ENCODE measurements at regions not wholly inside any gene's neighbourhood (a gene's known extent, or its start where the extent isn't known, plus 50 kb on each side); places are given as distances from the start of the nearest gene placed in this dataset.
"Not testable (repeated sequence)": the region's sequence is repeated elsewhere in the genome, so short reads cannot be mapped to it uniquely, and the experiment has no call there.

DNA sequence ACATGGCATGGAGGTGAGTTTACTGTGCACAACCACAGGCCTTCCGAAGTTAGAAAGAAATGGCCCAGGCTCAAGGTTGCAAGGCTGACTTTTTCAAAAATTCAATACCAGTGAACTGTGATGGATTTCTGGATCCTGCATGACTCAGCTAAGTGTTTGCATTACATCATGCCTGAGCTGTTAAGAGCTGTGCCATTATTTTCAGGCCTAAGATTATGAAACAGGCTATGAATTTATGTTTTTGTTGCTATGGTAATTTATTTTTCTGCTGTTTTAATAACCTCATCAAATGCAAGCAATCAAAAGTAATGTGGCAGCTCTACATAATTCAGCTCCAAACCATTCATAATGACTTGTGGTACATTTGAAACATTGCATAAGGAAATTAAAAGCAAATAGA, 457.7 kb upstream of the TMEM132C start:
- DNase-seq (ENCODE audit: low spot score): peak; percentile 11

DNA sequence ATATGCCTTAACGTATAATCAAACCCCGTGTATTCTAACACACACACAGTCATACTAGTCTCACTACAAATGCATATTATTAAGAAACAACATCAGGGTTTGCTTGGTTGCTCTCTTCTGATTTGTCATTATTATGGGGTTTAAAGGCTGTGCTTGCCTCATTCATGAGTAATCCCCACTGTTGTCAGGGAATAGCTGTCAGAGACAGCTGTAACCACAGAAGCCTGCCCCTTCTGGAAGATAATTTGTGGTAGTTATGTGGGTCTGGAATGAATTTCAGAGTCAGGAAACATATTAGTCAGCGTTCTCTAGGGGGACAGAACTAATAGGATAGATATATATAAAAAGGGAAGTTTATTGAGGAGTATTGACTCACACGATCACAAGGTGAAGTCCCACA, 456.9 kb upstream of the TMEM132C start:
- no peak for DNase-seq (ENCODE audit: low spot score)

DNA sequence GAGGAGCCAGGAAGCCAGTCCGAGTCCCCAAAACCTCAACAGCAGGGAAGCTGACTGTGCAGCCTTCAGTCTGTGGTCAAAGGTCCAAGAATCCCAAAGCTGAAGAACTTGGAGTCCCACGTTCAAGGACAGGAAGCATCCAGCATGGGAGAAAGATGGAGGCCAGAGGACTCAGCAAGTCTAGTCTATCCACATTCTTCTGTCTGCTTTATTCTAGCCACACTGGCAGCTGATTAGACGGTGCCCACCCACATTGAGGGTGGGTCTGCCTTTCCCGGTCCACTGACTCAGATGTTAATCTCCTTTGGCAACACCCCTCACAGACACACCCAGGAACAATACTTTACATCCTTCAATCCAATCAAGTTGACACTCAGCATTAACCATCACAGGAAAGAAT, 456.5 kb upstream of the TMEM132C start:
- not testable (repeated sequence) for DNase-seq (ENCODE audit: low spot score)

DNA sequence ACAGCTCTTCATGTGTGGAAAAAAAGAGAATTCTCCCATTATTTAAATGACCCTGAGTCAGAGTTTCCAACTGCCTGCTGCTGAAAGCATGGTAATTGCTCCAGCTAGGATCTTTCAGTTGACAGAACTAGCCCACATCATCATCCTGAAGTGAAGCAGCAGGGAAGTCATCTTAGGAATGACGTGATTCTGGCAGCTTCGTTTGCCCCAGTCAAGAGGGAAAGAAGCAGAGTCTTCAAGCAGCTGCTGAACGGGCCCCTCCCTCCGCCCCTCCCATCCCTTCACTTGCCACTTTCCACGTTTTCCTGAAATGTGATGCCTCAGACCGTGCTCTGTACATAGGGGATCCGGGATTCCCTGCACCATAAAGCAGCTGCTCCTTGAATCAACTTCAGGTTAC, 455.0 kb upstream of the TMEM132C start:
- no peak for DNase-seq (ENCODE audit: low spot score)

DNA sequence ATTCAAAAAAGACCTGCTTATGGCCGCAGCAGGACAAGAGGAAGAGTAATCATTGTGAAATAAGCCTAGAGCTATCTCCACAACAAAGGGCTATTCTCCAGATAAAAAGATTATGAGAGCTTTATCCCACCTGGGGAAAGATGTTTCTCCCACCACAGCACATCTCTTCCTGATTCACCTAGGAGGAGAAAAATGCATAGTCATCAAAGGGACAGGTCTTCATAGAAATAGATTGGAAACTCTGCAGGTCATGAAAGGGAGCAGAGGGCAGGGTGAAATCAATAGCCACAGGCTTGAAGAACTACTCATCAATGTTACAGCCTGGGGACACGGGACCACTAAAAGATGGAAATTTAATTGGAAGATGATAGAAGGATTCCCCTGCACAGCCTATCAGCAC, 453.8 kb upstream of the TMEM132C start:
- DNase-seq (ENCODE audit: low spot score): no peak

DNA sequence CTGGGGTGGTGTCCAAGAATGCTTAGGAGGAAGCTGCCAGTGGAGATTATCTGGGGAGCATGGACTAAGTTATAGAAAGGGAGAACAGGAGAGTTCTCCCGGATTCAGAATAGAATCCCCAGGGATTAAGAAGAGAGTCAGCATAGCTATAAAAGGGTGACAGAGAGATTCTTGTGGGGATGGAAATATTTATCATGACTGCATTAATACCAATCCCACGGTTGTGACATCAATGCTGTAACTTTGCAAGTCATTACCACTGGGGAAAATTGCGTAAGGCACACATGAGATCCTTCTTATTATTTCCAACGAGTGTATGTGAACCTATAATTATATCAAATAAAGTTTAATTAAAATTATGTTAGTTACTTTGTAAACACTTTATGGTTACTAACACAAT, 447.9 kb upstream of the TMEM132C start:
- DNase-seq (ENCODE audit: low spot score): no peak

DNA sequence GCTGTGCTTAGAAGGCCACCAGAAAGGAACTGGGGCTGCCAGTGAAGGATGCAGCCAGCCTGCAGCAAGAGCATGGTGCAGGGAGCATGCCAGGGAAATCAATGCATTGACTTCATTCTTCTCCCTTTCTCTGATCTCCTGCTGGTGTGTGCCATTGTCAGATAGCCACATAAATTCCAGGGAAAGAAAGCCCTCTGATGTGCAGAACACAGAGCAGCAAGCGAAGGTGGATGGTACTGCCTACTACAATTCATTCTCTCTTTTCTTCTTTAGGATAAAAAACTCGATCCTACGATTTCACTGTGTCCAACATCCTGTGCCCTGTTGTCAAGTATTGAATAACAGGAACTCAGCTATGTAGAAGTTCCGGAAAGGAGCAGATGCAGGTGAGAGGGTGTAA, 446.7 kb upstream of the TMEM132C start:
- no peak for DNase-seq (ENCODE audit: low spot score)

DNA sequence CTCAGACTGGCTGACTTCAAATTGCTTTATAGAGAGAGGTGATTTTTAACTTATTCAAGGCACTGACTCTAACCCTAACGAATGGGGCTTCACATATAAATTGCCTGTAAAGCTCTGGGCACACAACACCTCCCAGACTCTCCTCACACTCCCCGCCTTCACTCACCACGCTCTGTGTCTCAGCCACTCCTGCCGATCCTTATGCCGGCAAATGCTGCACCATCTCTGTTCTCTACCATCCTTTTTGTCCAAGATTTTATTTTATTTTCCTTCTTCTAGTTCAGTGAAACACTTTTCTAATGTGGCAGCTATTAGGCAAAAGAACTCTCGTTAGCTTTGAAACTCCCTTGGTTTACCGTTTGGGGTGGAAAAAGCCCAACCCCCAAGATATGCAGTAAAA, 446.1 kb upstream of the TMEM132C start:
- no peak for DNase-seq (ENCODE audit: low spot score)

DNA sequence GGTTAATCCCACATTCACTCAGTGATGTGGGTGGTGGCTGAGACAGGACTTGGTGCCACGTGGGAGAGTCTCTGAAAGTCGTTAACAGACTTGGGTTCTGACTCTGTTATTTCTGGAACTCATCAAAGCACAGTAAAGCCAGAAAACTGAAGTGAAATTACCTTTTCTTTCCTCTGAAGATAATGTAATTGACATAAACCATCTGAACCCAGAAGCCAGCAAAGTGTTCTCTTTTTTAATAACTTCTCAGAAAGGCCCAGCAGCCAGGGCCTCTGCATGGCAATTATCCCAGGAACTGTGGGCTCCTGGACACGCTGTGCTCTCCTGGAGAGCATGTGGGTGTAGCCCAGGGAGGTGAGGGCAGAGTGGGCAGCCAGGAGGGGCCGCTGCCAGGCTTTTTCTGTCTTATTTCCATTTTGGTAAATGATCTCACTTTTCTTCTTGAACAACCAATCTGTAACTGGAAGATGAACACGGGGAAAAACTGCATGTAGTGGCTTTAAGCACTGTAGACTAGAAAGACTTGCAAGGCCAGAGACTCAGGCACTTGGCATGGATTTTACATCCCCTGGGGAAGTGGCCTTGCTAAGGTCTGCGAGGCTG, 444.1 kb upstream of the TMEM132C start:
- DNase-seq (ENCODE audit: low spot score): no peak

DNA sequence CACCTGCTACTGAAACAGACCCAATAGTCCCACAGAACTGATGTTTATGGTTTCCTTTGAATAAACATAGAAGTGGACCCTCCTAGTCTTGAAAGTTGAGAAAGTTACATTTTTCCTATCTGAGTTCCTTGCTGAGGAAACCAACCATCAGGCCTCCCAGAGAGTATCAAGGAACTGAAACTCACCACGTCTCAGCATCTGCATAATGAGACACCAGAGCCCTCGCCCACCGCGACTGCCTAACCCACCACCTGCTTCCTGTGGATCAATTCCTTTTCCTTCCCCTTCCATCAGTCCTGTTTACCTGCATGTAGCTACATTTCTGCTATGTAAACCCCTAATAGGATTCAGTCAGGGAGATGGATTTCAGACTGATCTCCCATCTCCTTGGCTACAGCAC, 443.2 kb upstream of the TMEM132C start:
- DNase-seq (ENCODE audit: low spot score): no peak

DNA sequence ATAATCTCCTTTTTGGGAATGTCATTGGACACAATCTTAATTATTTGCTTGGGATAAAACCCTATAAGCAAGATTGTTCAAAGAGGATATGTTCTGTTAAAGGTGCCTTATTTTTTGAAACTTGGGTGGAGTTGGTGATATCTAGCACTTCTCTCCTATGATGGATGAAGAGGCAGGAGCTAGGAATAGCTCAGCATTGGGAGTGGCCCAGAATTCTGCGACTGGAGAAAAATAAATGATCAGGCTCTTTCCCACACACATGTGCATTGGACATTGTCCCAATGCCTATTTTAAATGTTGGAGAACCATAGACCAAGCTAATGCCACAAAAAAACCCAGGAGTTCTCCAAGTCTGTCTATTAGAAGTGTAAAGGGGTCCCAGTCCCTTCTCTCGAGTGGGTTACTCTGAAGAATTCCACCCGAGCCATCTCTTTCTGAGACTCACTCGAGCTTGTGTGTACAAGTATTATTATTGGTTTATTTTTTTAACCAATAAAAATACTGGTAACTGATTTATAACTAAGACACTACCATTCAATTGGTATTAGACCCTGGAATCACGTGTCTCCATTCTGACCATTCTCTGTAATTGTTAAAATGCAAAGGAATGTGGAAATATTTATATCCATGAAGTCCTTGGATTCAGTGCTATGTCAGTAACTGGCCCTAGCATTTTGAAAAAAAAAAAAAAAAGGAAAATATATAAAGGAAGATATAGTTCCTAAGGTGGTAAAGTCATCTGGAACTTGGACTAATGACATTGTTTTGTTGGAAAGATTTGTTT, 437.5 kb upstream of the TMEM132C start:
- DNase-seq (ENCODE audit: low spot score): no peak

DNA sequence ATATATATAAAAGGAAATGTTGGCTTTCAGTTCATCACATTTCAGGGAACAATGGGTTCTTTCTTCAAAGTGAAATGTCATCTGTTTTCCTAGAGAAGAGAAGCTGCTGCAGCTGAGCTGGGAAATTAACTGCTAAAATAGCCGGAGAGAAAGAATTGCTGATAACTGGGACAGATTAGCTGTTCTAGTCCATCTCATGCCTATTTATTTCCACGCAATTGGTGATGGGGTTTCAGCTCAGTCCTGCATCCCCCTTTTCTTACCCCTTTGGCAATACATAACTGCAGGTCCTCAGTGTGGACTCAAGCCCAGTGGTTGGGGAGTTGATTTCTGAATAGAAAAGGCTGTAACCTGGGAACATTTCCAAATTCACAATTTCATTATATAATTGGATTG, 436.9 kb upstream of the TMEM132C start:
- DNase-seq (ENCODE audit: low spot score): peak; percentile 61

DNA sequence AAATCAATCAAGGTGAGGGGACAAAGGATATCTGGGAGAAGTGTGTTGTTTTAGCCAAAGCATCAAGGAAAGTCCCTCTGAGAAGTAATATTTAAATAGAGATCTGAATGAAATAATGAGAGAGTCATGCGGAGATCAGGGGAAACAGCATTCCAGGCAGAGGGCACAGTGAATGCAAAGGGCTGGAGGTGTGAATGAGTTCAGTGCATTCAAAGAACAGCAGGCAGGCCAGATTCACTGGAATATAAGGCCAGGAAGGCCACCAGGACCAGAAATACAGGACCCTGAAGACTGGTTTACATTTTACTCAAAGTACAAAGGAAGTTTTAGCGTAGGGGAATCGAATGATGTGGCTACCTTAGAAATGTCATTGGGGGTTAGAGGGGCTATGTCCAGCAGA, 436.2 kb upstream of the TMEM132C start:
- no peak for DNase-seq (ENCODE audit: low spot score)

DNA sequence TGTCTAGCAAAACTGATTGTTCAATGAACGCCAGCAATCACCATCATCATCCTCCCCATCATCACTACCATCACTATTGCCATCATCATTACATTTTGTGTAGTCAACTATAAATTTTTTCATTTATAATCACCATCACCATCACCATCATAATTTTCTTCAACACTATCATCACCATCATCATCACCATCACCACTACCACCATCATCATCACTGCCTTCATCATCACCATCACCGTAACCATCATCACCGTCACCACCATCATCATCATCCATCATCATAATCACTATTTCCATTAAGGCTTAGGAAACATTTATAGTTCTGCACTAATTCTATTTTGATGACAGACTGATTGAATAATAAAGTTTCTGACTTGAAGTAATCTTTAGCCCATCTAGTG, 434.8 kb upstream of the TMEM132C start:
- no peak for DNase-seq (ENCODE audit: low spot score)

DNA sequence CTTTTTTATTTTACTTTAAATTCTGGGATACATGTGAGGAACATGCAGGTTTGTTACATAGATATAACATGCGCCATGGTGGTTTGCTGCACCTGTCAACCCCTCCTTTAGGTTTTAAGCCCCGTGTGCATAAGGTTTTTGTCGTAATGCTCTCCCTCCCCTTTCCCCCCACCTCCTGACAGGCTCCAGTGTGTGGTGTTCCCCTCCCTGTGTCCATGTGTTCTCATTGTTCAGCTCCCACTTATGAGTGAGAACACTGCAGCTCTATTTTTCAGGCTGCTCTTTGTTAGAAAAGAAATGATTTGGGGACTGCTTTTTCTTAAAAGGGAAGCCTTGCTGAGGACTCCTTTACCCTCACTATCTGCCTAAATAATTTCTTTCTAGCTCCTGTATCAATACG, 430.2 kb upstream of the TMEM132C start:
- peak; percentile 62 for DNase-seq (ENCODE audit: low spot score)

DNA sequence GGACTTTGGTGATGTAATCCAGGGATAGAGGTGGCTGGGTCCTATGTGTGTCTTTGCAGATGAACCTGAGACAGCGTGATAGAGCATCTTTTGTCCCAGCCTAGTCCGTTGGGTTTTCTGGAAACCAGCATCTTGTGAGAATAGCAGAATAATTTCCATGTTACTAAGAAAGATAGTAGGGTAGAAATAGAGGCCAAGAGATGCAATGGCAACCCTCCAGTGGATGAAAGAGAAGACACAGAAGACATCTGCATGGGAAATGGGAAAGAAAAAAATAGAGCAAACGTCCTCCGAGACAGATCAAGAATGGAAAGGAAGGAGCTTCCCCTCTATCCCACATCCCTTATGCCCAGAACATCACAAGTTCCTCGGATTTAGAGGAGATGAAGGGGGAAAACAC, 409.3 kb upstream of the TMEM132C start:
- no peak for DNase-seq (ENCODE audit: low spot score)

DNA sequence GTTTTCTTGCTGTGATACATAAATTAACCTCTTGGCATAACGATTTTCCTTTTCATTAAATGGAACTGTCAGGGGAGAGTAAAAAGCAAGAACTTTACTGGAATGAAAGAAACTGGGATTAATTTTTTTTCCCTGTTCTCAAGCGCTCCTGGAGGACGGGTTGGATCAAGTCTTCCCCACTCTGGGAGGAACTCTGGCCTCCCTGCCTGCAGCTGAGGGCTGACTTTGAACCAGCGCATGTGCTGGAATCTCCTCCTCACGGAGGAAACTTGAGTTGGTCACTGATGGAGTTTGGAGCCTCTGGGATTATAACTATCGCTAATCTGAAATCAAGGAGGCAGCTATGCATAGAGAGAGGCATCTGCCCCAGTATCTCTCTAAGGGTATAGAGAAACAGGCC, 406.4 kb upstream of the TMEM132C start:
- no peak for DNase-seq (ENCODE audit: low spot score)

DNA sequence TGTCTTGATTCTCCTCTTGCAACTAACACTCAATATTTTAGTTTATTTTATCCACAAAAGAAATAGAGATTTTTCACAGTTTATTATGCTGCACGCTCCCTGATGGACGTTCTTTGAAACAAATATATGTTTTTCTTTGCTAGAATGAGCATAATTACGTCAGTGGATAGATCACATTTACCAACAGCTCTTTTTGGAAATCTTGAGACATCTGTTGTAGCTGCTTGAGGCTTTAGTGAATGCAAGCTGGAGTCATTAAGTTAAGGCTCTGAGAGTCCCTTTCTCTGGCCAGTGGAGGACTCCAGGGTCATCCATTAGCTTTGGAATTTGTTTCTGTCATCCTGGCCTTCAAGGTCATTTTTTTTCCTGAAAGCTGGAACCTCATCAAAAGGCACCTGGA, 405.6 kb upstream of the TMEM132C start:
- DNase-seq (ENCODE audit: low spot score): no peak

DNA sequence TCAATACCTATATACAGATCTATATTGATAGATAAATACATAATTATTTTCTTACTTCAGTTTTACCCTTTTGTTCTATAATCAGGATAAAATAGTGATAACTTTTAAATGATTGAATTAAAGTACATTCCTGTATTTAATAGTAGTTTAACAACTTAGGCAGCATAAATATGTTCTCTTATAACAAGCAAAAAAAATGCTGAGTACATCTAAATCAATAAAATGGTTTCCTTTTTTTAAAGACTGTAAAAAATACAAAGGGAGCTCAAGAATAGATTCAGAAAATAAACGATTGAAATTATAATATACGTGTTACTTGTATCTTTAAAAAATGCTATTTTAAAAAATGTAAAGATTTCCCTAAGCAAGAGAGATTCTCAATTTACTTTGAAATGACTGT, 393.7 kb upstream of the TMEM132C start:
- DNase-seq (ENCODE audit: low spot score): no peak

DNA sequence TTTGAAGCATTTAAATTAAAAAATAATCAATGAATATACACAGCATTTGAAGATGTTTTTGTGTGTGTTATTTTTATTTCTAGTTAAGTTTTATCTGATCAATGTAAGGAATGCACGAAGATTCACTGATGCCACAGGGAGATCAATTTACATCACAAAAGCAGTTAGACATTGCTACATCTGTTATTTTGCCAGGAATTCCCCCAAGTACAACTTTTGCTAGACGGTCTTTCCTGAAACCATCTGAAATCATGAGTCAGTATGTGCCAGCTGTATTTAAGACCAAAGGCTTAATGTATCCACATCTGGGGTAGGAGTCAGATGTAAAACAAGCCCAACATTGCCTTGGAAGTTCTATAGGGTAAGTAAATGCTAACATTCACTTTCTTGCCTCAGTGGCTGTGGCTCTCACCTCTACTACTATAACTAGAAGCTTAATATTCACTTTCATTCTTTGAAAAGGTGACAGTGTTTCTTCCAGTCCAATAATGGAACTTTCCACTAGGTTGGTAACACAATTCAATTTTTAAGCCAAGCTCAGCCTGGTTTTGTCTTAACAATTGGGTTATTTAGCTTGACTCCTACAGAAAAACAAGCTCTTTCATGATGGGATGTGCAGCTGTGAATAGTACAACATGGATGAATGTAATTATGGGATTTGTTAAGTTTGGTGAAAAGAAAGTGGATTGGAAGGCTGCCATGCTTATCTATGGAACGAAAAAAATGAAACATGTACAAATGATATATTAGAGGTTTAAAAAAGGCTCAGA, 385.4 kb upstream of the TMEM132C start:
- DNase-seq (ENCODE audit: low spot score): peak; percentile 82

DNA sequence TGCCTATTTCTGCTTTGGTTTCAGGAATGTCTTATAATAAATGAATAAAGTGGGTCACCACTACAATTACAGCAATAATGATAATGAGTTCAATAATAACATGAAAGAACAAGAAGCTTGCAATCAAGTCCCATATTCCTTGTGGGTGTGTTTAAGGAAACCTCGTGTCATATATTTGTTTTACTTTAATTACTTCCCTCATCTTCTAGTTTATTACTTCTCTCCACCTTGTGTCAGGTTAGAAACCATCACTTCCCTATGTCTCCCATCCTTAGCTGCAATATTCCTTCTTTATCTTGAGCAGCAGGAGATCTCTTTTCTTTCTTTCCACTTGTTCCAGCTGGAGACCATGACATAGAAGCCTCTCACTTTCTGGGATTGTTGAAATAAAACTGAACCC, 384.0 kb upstream of the TMEM132C start:
- DNase-seq (ENCODE audit: low spot score): no peak

DNA sequence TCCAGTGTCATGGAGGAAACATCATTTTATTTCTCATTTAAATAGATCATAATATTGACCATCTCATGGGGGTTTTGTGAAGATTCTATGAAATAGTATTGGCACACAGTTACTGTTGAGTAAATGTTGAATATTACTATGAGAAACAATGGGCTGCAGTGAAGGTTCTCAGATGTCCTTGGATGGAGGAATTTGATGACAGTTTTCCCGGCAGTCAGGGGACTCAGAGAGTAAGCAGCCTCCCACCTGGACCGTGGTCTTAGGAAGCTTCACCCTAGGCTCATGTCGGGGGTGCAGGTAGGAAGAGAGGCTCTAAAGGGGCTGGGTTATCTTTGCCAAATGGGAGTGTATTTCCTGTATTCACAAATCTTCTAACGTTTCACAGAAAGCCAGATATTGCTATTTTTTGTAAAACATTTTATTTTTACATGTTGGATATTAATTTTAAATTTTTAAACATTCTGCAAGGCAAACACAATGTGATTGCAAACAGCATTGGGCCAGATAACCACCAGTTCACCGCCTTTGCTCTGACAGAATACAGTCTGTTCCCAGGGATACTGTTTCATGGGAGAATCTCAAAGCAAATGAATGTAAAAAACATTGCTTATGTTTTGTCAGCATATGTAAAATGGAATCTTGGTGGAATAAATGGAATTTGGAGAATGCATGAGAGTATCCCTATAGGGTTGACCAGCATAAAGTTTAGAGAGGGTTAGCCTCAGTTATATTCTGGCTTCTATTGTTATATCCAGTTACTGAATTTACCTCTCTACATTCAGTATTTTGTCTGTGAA, 380.8 kb upstream of the TMEM132C start:
- DNase-seq (ENCODE audit: low spot score): no peak
